OCI-LY7 (cell line): ENCODE measurements at regions not wholly inside any gene's neighbourhood (a gene's known extent, or its start where the extent isn't known, plus 50 kb on each side); places are given as distances from the start of the nearest gene placed in this dataset.

Source experiments
- BruUV-seq: library from RNA; stranded (reverse); fragments of 400-500 nt; replicated peaks from 2 replicates; lab custom pipeline; 2021; lab: Mats Ljungman, UMichigan
- CTCF ChIA-PET: fragments of 300-600 bp; sonication (Branson Sonifier 250); formaldehyde crosslinking; loops from one replicate; lab custom pipeline; 2022; ENCODE audit warnings: antibody characterized with exemption; ENCODE audit not compliant: unreplicated experiment; lab: Charles Lee
- POLR2A ChIA-PET: fragments of 300-600 bp; sonication (Branson Sonifier 250); formaldehyde crosslinking; loops from one replicate; lab custom pipeline; 2022; ENCODE audit warnings: antibody characterized with exemption; lab: Charles Lee
- DNase-seq: peaks from one replicate; pipeline ENCODE4 v3.0.0-alpha.2; 2015; ENCODE audit warnings: low spot score
- H2AFZ ChIP-seq: fragments of 200-600 bp; sonication (generic), shearing (Covaris generic); 2 replicates; pipeline ENCODE4 v1.6.1; 2014; ENCODE audit warnings: mild to moderate bottlenecking, antibody characterized with exemption, low read length, moderate library complexity
- H3K27ac ChIP-seq: fragments of 200-600 bp; sonication (generic); 2 replicates; pipeline ENCODE4 v1.5.1; 2014; ENCODE audit warnings: mixed run types, low read depth, mild to moderate bottlenecking, moderate library complexity, low read length, inconsistent platforms; ENCODE audit not compliant: poor library complexity, severe bottlenecking
- H3K36me3 ChIP-seq: fragments of 200-600 bp; sonication (generic); 2 replicates; pipeline ENCODE4 v1.6.1; 2014; ENCODE audit warnings: mild to moderate bottlenecking, antibody characterized with exemption, low read length, moderate library complexity, mixed read lengths; ENCODE audit not compliant: insufficient read depth
- H3K4me1 ChIP-seq: fragments of 200-600 bp; sonication (generic); 2 replicates; pipeline ENCODE4 v1.5.1; 2014; ENCODE audit warnings: mild to moderate bottlenecking, low read length; ENCODE audit not compliant: insufficient read depth, poor library complexity, severe bottlenecking
- H3K4me2 ChIP-seq: fragments of 200-600 bp; sonication (generic); 2 replicates; pipeline ENCODE4 v1.6.1; 2014; ENCODE audit warnings: mild to moderate bottlenecking, low read length
- H3K4me3 ChIP-seq: fragments of 200-600 bp; sonication (generic); 2 replicates; pipeline ENCODE4 v1.5.1; 2014; ENCODE audit warnings: mild to moderate bottlenecking, low read depth, low read length; ENCODE audit not compliant: poor library complexity, severe bottlenecking
- H3K79me2 ChIP-seq: fragments of 200-600 bp; sonication (generic); 2 replicates; pipeline ENCODE4 v1.6.1; 2016; ENCODE audit warnings: low read depth, mild to moderate bottlenecking, low read length, moderate library complexity, mixed read lengths; ENCODE audit not compliant: insufficient read depth
- H3K9me2 ChIP-seq: fragments of 200-600 bp; sonication (generic); 2 replicates; pipeline ENCODE4 v1.6.1; 2016; ENCODE audit warnings: mild to moderate bottlenecking, low read length, mixed read lengths; ENCODE audit not compliant: insufficient read depth
- H3K9me3 ChIP-seq: fragments of 200-600 bp; sonication (generic); 2 replicates; pipeline ENCODE4 v1.6.1; 2014; ENCODE audit warnings: mild to moderate bottlenecking, mixed run types, low read length, mixed read lengths
- H4K20me1 ChIP-seq: fragments of 200-600 bp; sonication (generic); 2 replicates; pipeline ENCODE4 v1.6.1; 2014; ENCODE audit warnings: mild to moderate bottlenecking, antibody characterized with exemption, low read length, moderate library complexity, mixed read lengths; ENCODE audit not compliant: insufficient read depth
- EZH2phosphoT487 ChIP-seq: fragments of 200-600 bp; sonication (generic); IDR thresholded peaks from 2 replicates; pipeline ENCODE4 v1.6.1; 2018; ENCODE audit warnings: low read depth, borderline replicate concordance, mild to moderate bottlenecking, mixed run types, antibody characterized with exemption, low read length, moderate library complexity, mixed read lengths
- intact Hi-C: fragments of 100-400 bp; cut with micrococcal nuclease; formaldehyde crosslinking; loops from one replicate; pipeline ENCODE4 v1.10.0; 2022; ENCODE audit not compliant: unreplicated experiment
- TF ChIP-seq, protein P1 (sequence below): fragments of 200-600 bp; sonication (generic); conservative IDR thresholded peaks from 2 replicates; pipeline ENCODE4 v1.5.1; 2014; ENCODE audit warnings: mild to moderate bottlenecking, antibody characterized with exemption, low read length, moderate library complexity, mixed read lengths

DNA sequence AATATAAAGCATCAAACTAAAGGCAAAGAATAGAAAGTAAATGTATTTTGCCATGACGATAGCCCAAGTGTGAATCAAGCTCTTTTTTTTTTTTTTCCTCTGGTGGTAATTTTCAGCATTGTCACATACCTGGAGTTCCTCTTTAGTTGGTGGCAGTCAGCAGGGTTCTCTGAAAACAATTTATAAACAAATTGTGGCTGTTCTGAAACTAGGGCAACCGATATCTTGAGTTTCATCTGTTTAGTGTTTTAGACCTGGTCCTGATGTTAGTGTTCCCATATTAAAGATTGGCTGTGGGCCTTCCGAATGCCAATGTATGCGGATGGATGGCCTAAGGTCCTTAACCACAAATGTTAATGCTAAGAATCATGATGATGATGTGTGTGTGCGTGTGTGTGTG lies 713.1 kb downstream of the GATA3 start:
- ChIA-PET CTCF (no interaction called here), POLR2A (interaction anchor here (0.8 kb wide), 1 partner anchor 16 kb away, joined by 3 read pairs; no protein-coding TSS in a partner anchor)
- DNase-seq = no peak

DNA sequence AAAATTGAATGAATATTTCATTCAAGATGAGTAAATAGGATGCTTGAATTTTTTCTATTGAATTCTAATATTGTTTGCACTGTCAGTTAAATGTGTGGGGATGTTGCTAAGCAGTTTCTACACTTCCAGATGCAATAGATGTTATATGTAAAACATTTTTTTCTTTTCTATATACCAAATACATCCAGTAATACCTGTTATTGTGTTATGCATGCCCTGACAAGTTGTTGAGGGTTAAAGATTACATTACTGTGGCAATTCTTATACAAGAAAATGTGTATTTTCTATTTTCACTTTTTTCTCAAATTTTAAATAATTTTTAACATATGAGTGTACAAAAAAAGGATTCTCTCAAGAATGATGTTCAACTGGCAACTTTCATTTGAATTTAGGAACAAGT lies 713.9 kb downstream of the GATA3 start:
- Histone ChIP-seq H3K9me3 (no peaks in the 10 kb centered on the region), H3K9me2 (no peaks in the 10 kb centered on the region), H4K20me1 (no peaks in the 10 kb centered on the region), H3K27ac (no peak overlapping the region), H3K36me3 (no peaks in the 10 kb centered on the region), H3K4me1 (no peaks in the 10 kb centered on the region), H3K4me3 (no peak overlapping the region), H3K79me2 (no peaks in the 10 kb centered on the region), H3K4me2 (no peak overlapping the region), H2AFZ (no peak overlapping the region)
- CTCF ChIA-PET = no interaction called here
- TF ChIP-seq, protein P1, sequence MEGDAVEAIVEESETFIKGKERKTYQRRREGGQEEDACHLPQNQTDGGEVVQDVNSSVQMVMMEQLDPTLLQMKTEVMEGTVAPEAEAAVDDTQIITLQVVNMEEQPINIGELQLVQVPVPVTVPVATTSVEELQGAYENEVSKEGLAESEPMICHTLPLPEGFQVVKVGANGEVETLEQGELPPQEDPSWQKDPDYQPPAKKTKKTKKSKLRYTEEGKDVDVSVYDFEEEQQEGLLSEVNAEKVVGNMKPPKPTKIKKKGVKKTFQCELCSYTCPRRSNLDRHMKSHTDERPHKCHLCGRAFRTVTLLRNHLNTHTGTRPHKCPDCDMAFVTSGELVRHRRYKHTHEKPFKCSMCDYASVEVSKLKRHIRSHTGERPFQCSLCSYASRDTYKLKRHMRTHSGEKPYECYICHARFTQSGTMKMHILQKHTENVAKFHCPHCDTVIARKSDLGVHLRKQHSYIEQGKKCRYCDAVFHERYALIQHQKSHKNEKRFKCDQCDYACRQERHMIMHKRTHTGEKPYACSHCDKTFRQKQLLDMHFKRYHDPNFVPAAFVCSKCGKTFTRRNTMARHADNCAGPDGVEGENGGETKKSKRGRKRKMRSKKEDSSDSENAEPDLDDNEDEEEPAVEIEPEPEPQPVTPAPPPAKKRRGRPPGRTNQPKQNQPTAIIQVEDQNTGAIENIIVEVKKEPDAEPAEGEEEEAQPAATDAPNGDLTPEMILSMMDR = no peak
- TF ChIP-seq EZH2phosphoT487 = no peak
- no peak for DNase-seq
- BruUV-seq = no TSS peak
- intact Hi-C loops = no loop called here
- POLR2A ChIA-PET = interaction anchor here (0.6 to 0.8 kb wide), 2 partner anchors 9 to 15 kb away, joined by 3 read pairs; no protein-coding TSS in a partner anchor

More for the DNA sequence above, 713.1 kb downstream of the GATA3 start:
- Histone ChIP-seq H3K4me1 (no peaks in the 10 kb centered on the region), H3K4me3 (no peak overlapping the region), H3K9me2 (no peaks in the 10 kb centered on the region), H4K20me1 (no peaks in the 10 kb centered on the region), H3K9me3 (no peaks in the 10 kb centered on the region), H3K27ac (no peak overlapping the region), H3K36me3 (no peaks in the 10 kb centered on the region), H2AFZ (no peak overlapping the region), H3K79me2 (no peaks in the 10 kb centered on the region), H3K4me2 (no peak overlapping the region)
- TF ChIP-seq, protein P1 = no peak
- intact Hi-C loops = no loop called here
- BruUV-seq = no TSS peak

DNA sequence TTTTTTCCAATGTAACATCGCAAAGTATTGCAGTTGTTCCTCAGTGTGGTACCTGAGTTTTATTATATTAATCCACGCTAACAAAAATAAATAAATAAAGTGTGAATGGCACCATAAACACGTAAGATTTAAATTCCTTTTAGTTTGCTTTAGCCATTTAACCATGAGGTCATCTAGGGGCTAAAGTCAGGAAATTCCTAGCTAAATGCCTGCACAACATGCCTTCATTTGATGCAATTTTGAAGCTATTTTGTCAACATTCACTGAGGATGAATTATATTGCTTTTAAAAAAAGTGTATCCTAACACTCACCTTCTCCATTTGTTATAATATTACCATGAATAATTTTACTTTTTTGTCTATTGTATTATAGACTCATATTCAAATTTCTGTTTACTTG lies 714.4 kb downstream of the GATA3 start:
- H2AFZ ChIP-seq = no peak overlapping the region
- POLR2A ChIA-PET = no interaction called here
- no peaks in the 10 kb centered on the region for H3K9me2 ChIP-seq
- H3K36me3 ChIP-seq = no peaks in the 10 kb centered on the region
- no peak overlapping the region for H3K4me2 ChIP-seq
- intact Hi-C loops = no loop called here
- BruUV-seq = no TSS peak
- H3K4me3 ChIP-seq = no peak overlapping the region
- TF ChIP-seq, protein P1 = no peak
- TF ChIP-seq EZH2phosphoT487 = no peak
- H4K20me1 ChIP-seq = no peaks in the 10 kb centered on the region
- no peaks in the 10 kb centered on the region for H3K79me2 ChIP-seq
- no peaks in the 10 kb centered on the region for H3K9me3 ChIP-seq
- no peak for DNase-seq
- no peak overlapping the region for H3K27ac ChIP-seq
- CTCF ChIA-PET = no interaction called here
- no peaks in the 10 kb centered on the region for H3K4me1 ChIP-seq
